ENCODE measurements at regions not wholly inside any gene's neighbourhood (a gene's known extent, or its start where the extent isn't known, plus 50 kb on each side); places are given as distances from the start of the nearest gene placed in this dataset.
"Not testable (repeated sequence)": the region's sequence is repeated elsewhere in the genome, so short reads cannot be mapped to it uniquely, and the experiment has no call there.

DNA sequence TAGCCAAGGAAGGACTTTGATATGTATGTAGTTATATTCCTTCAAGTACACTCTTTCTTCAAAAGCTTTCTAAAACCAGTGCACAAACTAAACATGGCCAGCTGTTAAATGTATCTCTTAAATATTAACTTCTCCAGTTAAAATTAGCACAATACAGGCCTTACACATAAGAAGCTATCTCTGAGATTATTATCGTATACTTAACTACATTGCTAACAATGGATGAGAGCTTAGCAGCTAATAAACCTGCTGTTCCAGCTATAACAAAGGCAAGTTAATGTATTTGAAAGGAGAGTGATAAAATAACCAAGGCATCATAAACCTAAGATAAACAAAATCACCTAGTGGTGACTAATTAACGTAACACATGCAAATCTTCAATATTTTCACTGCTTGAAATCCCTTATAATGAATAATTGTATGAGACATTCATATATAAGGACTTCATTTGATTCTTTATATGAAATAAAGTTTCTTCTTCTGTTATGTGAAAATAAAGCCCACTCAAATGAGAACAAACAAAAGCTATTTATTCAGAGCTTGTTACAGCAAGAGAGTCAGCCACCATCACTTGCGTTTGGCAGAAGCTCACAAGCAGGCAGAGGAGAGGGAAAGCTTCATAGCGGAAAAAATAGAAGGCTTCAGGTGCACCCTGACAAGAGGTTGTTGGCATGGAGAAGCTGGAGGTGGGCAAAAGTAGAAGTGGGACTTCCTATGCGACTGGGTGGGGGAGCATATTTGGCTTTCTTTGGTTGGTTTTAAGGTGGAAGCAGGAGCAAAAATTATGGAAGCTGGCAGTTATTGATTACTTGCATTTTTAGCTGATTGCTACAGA lies 274.1 kb upstream of the CHRM3 start:
- DNase-seq (ENCODE audit: low read depth) = no peak

DNA sequence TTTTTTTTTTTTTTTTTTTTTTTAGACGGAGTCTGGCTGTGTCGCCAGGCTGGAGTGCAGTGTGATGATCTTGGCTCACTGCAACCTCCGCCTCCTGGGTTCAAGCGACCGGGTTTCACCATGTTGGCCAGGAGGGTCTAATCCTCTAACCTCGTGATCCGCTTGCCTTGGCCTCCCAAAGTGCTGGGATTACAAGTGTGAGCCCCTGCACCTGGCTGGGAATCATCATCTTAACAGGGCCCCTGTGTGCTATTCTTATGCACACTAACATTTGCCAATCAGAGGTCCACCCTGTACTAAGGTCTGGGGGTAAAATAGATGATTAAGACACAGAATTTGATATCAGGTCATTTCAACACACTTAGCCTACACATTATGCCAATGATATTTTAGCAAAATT lies 278.7 kb upstream of the CHRM3 start:
- no peak for DNase-seq (ENCODE audit: low read depth)

DNA sequence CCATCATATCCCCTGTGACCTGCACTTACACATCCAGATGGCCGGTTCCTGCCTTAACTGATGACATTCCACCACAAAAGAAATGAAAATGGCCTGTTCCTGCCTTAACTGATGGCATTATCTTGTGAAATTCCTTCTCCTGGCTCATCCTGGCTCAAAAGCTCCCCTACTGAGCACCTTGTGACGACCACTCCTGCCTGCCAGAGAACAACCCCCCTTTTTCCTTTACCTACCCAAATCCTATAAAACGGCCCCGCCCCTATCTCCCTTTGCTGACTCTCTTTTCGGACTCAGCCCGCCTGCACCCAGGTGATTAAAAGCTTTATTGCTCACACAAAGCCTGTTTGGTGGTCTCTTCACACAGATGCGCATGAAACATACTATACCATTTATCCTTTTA lies 279.7 kb upstream of the CHRM3 start:
- DNase-seq (ENCODE audit: low read depth) = not testable (repeated sequence)

DNA sequence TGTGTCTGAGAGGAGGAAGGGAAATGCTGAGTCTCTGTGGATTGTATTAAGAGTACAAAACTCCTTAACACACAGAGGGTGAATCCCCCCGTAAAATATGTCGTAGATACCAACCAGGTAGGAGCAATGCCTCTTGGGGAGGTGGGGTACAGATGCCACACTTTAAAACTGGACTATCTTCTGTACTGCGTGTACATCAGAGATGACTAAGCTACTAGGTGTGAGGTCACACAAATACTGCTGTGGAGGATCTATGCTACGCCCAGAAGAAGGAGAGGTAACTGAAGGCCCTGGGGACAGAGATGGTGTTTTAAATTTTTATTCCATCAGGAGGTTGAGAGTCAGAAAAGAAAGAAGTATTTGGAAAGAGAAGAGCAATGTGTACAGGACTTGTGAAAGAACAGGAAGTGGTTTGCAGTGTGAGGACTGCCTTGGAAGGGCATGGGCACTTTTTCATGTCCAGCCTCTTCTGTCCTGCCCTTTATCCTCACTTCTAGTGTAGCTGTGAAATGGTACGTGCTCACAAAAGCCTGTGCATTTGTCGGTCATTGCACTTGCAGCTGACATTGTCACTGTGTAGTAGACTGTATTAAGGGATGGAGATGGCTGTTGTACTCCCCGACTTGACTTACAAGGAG lies 287.8 kb upstream of the CHRM3 start:
- DNase-seq (ENCODE audit: low read depth) = no peak

DNA sequence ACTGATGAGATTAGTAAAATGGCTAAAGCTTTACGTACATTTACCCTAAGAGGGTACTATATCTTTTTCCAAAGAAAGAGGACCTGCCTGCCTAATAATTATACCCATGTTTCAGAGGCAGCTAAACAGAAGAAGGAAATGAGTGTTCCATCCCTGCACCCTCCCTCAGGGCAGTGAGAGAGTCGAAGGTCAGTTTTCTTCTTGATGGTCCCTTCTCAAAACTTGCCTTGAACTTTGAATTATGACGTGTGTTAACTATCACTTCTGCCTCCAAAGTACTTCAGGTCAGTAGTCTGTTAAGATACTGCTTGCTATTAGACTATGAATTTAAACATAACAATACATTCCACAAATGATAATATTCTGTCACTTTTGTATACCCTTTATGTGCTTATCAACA lies 294.8 kb upstream of the CHRM3 start:
- DNase-seq (ENCODE audit: low read depth) = no peak

DNA sequence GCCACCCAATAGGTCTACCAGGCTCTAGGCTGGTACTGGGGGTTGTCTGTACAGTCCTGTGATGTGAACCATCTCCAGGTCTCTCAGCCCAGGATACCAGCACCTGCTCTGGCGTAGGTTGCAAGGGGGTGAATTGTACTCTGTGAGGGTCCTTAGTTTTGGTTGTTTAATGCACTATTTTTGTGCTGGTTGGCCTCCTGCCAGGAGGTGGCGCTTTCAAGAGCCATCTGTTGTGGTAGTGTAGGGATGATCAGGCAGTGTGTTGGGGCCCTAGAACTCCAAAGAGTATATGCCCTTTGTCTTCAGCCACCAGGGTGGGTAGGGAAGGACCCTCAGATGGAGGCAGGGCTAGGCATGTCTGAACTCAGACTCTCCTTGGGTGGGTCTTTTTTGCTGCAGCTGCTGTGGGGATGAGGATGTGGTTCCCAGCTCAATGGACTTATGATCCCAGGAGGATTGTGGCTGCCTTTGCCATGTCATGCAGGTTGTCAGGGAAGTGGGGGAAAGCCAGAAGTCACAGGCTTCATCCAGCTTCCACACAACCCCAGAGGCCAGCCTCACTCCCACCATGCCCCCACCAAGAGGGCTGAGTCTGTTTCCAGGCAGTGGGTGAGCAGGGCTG lies 301.8 kb upstream of the CHRM3 start:
- DNase-seq (ENCODE audit: low read depth) = no peak

DNA sequence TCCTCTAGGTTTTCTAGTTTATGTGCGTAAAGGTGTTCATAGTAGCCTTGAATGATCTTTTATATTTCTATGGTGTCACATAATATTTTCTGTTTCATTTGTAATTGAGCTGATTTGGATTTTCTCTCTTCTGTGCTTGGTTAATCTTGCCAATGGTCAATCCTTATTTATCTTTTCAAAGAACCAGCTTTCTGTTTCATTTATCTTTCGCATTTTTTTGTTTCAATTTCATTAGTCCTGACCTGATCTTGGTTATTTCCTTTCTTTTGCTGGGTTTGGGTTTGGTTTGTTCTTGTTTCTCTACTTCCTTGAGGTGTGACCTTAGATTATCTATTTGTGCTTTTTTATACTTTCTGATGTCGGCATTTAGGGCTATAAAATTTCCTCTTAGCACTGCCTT lies 304.4 kb upstream of the CHRM3 start:
- DNase-seq (ENCODE audit: low read depth) = not testable (repeated sequence)

DNA sequence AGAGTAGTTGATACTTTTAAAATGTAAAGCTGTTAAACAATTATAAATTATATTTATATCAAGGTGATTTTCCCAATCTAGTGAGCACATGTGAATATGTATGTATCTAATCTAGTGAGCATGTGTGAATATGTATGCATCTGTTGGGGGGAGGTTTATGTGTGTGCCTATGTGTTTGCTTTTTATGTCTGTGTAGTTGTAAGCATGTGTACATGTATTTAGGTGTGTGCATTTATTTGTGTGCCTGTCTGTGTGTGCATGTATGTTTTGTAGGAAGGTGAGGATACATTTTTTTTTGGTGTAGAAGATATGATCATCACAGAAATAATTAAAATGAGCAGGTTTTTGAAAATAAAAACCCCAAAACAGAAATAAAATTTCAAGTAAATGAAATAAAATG lies 318.9 kb upstream of the CHRM3 start:
- no peak for DNase-seq (ENCODE audit: low read depth)

DNA sequence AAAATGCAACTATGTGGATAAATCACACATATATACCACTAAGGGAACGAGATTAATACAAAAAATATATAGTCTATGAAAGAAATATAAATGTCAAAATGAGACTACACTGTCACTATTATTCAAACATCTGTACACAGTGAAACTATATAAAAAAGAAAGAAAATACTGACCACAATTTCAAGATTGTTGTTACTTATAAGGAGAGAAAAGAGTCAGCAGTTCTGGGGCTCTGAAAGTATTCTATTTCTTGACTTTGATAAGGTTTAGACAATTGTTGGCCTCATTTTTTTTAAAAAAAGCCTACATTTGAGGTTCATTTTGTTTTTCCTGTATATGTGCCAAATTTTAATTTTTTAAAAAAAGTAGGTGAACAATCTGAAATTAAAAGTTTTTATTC lies 319.3 kb upstream of the CHRM3 start:
- no peak for DNase-seq (ENCODE audit: low read depth)

DNA sequence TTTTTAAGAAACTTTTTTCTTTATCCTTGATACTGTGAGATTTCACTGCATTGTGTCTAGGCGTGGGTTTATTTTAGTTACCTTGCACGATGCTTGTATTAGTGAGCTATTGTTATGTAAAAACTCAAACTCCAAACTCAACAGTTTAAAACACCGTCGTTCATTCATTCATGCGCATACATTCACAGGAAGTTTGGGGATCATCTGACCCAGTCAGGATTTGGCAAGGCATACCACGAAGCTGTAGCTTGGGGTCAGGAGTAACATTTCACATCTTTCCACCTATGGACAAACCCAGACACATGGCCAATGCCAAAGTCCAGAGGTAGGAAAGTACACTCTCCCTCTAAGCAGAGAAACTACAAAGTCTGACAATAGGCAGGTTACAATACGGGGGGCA lies 324.6 kb upstream of the CHRM3 start:
- no peak for DNase-seq (ENCODE audit: low read depth)

DNA sequence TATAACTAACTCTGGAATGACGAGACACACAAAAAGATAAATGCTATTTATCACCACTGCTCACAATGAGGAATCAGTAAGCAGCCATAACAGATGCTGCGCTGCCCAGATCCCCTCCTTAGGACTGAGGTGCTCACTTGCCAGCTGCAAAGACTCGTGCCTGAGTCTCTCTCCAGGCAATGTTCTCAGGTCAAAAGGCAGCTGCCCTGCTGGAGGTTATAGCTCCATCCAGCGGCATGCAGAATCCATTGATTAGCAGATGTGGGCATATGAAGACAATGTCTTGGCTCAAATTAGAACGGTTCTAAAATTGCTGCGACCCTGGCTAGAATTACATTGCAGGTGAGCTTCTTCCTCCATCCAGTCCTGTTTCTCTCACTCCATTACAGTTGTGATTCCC lies 328.2 kb upstream of the CHRM3 start:
- no peak for DNase-seq (ENCODE audit: low read depth)

DNA sequence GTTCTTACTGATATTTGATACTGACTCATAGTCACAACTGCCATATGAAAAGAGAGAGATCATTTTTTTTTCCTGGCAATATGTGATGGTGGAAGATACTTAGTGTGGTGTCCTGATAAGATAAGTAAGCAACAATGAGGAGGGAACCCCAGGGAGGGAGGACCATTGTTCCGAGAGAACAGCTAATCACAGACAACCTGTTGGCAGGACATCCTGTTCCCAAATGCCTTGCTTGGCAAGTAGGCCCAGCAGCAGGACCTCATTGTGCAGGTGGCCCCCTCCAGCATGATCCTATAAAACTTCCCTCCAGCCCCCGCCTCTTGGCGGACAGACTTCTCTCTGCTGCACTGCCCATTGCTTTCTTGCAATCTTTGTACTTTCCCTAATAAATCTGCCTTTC lies 329.4 kb upstream of the CHRM3 start:
- no peak for DNase-seq (ENCODE audit: low read depth)

DNA sequence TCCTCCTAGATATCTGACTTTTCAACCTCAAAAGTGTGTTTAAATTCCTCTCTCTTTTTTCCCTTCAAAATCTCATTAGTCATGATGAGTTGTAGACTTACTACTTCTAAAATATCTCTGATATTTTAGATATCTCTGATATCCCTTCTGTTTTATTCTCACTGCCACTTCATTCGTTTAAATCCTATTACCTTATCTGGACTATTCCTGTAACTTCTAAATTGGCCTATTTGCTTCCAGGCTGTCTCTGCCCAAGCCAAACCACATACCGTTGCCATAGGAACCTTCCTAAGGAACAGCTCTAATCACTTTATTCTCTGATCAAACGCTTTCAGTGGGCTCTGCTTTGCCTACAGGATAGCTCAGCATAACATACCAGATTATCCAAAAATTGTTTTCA lies 333.1 kb upstream of the CHRM3 start:
- no peak for DNase-seq (ENCODE audit: low read depth)

DNA sequence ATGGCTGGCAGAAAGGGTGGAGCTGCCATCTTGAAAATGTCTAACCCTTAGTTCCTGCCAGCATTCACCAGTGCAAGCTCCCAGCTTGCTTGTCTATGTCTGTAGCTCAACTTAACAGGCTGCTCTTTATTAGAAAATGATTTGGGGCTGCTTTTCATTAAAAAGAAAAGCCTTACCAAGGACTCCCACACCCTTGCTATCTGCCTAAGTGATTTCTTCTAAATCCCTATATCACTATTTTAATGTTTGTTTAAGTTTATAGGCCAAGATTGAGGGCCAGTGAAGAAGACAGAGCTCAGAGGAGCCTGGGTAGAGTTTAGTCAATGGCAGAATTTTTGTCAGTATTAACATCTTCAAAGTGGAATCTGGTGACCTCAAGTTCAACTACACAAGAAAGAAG lies 336.8 kb upstream of the CHRM3 start:
- no peak for DNase-seq (ENCODE audit: low read depth)

DNA sequence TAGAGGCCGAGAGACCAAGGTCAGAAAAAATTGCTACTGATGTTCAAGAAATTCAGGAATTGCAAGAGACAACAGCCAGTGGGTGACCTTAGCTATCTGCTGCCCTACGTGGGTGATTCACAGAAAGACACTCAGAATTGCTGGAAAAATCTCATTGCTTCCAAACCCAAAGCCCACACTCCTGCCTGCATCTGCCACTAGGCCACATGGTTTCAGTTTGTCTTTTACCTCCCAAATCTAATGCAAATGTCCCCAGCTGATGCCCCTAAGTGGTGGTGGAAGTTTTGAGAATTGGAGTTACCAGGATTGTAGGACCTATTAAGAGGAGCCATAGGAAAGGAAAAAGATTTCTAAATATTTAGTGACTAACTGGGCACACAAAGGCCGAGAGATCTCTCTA lies 341.5 kb upstream of the CHRM3 start:
- no peak for DNase-seq (ENCODE audit: low read depth)

DNA sequence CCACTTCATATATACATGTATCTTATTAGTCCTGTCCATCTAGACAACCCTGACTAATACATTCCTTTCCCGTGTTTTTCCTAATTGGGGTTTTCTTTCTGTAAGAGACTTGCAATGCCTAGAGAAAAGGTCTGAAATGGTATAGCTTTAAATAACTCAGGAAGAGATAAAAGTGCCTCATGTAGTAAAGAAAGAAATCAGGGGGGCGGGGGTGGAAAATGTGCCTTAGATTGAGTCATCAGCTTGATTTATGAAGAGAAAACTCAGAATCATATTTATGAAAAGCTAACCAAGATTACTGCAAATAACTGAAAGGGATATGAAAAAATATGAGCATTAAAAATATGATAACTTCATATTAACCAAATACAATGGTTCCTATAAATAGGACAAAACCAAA lies 345.8 kb upstream of the CHRM3 start:
- no peak for DNase-seq (ENCODE audit: low read depth)

DNA sequence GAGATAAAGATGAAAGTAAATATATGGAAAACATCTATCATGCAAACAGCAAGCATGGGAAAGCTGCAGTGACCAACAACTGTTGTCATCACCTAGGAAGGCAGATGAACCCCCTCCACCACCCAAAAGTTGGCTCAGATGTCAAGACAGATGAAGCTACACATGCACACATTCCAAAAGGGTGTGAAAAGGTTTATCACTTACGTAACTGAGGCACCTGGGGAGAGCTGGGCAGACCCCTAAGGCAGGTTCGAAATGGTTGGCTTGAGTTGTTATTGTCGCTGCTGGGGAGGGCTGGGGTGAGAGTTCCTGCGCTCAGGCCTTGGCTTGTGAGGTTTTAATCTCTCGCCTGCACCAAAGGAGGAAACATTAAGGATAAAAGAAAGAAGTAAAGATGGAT lies 355.1 kb upstream of the CHRM3 start:
- DNase-seq (ENCODE audit: low read depth) = no peak

DNA sequence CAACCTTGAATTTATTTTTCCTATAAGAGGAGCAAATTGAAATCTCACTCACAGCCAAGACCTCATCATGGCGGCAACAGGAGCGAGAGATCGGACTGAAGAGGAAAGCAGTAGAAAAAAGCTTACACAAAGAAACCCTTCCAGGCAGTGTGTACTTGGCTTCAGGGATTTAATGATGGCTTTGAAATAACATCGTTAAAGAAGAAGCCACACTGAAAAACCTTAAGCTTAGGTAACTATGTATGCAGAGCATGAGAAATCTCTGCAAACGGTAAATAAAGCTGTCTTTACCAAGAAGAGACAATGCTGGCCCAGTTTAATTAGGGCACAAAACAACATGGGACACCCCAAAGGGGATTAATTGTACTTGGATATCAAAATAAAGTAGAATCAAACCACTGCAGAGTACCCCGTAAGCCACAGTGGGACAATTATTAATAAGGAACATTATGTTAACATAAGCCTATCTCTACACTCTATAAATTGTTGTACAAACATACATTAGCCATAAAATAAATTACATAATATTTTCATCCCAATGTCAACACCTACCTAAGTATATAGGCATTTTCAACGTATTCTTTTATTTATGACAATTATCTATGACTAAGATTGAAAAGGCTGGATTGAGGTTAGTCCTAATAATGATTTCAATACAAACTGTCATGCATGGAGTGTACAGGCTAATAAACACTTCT lies 360.2 kb upstream of the CHRM3 start:
- DNase-seq (ENCODE audit: low read depth) = no peak

DNA sequence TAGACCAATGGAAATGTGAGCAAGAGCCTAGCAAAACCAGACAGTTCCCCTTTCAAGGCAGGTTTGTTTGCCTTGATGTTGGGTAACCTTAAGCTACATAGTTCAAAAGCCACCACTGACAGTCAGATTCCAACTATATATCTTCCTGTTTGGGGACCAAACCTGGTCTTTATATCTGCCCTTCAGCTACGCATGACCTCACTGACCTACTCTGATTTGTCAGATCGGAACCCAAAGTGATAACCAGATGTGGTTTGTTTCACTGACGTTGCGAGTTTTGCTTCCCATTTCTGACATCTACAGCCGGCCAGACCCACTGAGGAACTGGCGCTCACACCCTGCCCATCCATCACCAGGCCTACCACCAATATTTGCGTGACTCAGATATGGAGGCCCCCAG lies 361.1 kb upstream of the CHRM3 start:
- no peak for DNase-seq (ENCODE audit: low read depth)

DNA sequence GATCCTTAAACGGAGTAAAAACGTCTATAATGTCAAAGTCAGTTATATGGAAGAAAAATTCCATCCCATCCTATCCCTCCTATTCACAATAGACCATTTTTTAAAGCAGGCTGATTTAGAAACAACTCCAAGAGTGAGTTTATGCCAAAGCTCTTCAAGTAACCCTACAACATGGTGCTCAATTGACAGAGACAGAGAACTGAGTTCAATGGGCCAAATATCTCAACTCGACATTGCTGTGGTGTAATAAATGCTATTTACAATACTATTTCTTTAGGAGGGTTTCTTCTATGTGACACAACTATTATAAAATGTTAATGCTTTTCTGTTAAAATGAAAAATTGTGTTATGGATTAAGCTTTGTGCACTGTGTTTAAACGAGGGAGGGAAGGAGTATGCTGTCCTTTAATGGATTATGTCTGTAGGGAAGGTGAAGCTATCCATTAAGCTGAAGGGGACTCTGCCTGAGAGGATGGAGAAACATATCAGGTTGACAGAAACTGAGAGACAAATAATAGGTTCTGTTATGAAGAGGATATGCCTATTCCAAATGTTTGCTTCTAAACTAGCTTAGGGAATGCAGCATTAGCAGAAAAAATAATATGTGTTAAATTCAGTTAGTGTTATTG lies 362.5 kb upstream of the CHRM3 start:
- no peak for DNase-seq (ENCODE audit: low read depth)

DNA sequence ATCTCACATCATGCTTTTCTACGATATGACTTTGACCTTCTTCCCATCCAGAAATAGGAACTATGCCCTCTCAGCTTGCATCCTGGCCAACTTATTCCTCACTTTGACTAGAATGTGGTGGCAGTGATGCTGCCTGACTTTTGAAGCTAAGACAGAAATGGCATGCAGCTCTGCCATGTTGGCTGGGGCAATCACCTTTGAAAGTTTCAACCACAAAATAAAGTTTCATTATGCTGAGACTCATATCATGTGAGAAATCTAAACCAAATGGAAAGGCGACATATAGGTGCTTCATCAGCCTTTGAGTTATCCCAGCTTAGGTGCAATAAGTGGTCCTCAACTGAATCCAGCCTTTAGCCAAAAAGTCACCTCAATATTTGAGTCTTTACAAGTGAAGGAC lies 370.0 kb upstream of the CHRM3 start:
- DNase-seq (ENCODE audit: low read depth) = no peak

DNA sequence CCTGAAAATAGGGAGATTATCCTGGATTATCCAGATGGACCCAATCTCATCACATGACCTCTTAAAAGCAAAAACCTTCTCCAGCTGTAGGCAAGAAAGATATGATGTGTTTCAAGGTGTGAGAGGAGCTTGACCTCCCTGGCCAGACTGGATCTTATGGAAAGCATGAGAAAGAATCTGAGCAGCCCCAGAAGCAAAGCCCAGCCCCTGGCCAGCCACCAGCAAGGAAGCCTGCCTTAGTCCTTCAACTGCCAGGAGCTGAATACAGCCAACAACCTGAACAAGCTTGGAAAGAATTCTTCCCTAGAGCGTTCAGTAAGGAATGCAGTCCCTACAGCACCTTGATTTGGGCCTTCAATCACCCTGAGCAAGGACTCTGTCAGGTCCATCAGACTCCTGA lies 375.0 kb upstream of the CHRM3 start:
- DNase-seq (ENCODE audit: low read depth) = no peak
